ENCODE measurements at regions not wholly inside any gene's neighbourhood (a gene's known extent, or its start where the extent isn't known, plus 50 kb on each side); places are given as distances from the start of the nearest gene placed in this dataset.

- H3K4me1 ChIP-seq (ENCODE audit: low read depth, poor library complexity, severe bottlenecking): no peaks in the 10 kb centered on the region
- no peak overlapping the region for H3K4me2 ChIP-seq
- no peak overlapping the region for H3K9ac ChIP-seq
- no peaks in the 10 kb centered on the region for H3K27me3 ChIP-seq (ENCODE audit: insufficient read depth, low read depth)
- H2AFZ ChIP-seq (ENCODE audit: low read depth): no peak overlapping the region
- H3K27ac ChIP-seq: no peak overlapping the region
- no peaks in the 10 kb centered on the region for H4K20me1 ChIP-seq (ENCODE audit: insufficient read depth)
- no peak for TF ChIP-seq CTCF (conservative IDR thresholded peaks at IDR 0.05; ENCODE audit: low read depth, low read length)
- no peaks in the 10 kb centered on the region for H3K79me2 ChIP-seq (ENCODE audit: insufficient read depth, low read depth)
- H3K4me3 ChIP-seq (IDR thresholded peaks at IDR 0.05; ENCODE audit: insufficient read depth, low read depth, low read length): no peak overlapping the region
- H3K36me3 ChIP-seq (ENCODE audit: insufficient read depth): no peaks in the 10 kb centered on the region
Measured at GRCh38 chr3:31047673-31048072, 153.2 kb upstream of the GADL1 start.

DNA sequence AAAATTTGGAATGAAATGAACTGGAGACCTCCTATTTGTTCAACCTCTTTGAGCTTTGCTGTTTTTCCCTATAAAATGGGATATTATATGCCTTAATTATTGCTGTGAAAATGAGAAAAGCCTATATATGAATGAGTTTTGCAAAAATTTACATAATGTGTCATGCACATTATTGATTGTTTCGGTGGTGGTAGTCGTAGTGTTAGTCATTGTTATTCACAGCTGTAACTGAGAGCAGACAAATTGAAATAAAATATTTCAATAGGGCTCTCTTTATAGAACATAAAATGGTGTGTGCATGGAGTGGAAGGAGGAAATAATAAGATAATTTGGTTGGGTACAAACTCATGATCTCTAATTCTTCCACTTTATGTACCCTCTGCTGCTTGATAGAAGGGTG is 153.7 kb upstream of the GADL1 start:
- Histone ChIP-seq H3K4me2 (no peak overlapping the region), H3K27ac (no peak overlapping the region), H3K79me2 (ENCODE audit: insufficient read depth, low read depth) (no peaks in the 10 kb centered on the region), H3K9ac (no peak overlapping the region), H3K36me3 (ENCODE audit: insufficient read depth) (no peaks in the 10 kb centered on the region), H3K4me3 (IDR thresholded peaks at IDR 0.05; ENCODE audit: insufficient read depth, low read depth, low read length) (no peak overlapping the region), H4K20me1 (ENCODE audit: insufficient read depth) (no peaks in the 10 kb centered on the region), H3K4me1 (ENCODE audit: low read depth, poor library complexity, severe bottlenecking) (no peaks in the 10 kb centered on the region), H3K27me3 (ENCODE audit: insufficient read depth, low read depth) (no peaks in the 10 kb centered on the region), H2AFZ (ENCODE audit: low read depth) (no peak overlapping the region)
- no peak for TF ChIP-seq CTCF (conservative IDR thresholded peaks at IDR 0.05; ENCODE audit: low read depth, low read length)

GRCh38 chr3:31050296-31050695 is 155.8 kb upstream of the GADL1 start:
- no peak overlapping the region for H3K4me3 ChIP-seq (IDR thresholded peaks at IDR 0.05; ENCODE audit: insufficient read depth, low read depth, low read length)
- no peaks in the 10 kb centered on the region for H3K79me2 ChIP-seq (ENCODE audit: insufficient read depth, low read depth)
- no peaks in the 10 kb centered on the region for H3K4me1 ChIP-seq (ENCODE audit: low read depth, poor library complexity, severe bottlenecking)
- H3K9ac ChIP-seq: no peak overlapping the region
- H3K36me3 ChIP-seq (ENCODE audit: insufficient read depth): no peaks in the 10 kb centered on the region
- no peak overlapping the region for H3K27ac ChIP-seq
- H3K27me3 ChIP-seq (ENCODE audit: insufficient read depth, low read depth): no peaks in the 10 kb centered on the region
- no peaks in the 10 kb centered on the region for H4K20me1 ChIP-seq (ENCODE audit: insufficient read depth)
- no peak overlapping the region for H2AFZ ChIP-seq (ENCODE audit: low read depth)
- H3K4me2 ChIP-seq: no peak overlapping the region
- no peak for TF ChIP-seq CTCF (conservative IDR thresholded peaks at IDR 0.05; ENCODE audit: low read depth, low read length)

GRCh38 chr3:31051226-31051625 is 156.8 kb upstream of the GADL1 start:
- no peaks in the 10 kb centered on the region for H3K36me3 ChIP-seq (ENCODE audit: insufficient read depth)
- no peaks in the 10 kb centered on the region for H3K79me2 ChIP-seq (ENCODE audit: insufficient read depth, low read depth)
- no peak for TF ChIP-seq CTCF (conservative IDR thresholded peaks at IDR 0.05; ENCODE audit: low read depth, low read length)
- H3K4me1 ChIP-seq (ENCODE audit: low read depth, poor library complexity, severe bottlenecking): no peaks in the 10 kb centered on the region
- H2AFZ ChIP-seq (ENCODE audit: low read depth): no peak overlapping the region
- no peaks in the 10 kb centered on the region for H4K20me1 ChIP-seq (ENCODE audit: insufficient read depth)
- no peaks in the 10 kb centered on the region for H3K27me3 ChIP-seq (ENCODE audit: insufficient read depth, low read depth)
- H3K4me3 ChIP-seq (IDR thresholded peaks at IDR 0.05; ENCODE audit: insufficient read depth, low read depth, low read length): no peak overlapping the region
- H3K9ac ChIP-seq: no peak overlapping the region
- no peak overlapping the region for H3K4me2 ChIP-seq
- no peak overlapping the region for H3K27ac ChIP-seq

- Histone ChIP-seq H3K27ac (no peak overlapping the region), H3K9ac (no peak overlapping the region)
Measured at GRCh38 chr3:31053299-31053698, 158.8 kb upstream of the GADL1 start.

More at GRCh38 chr3:31053299-31053698, 158.8 kb upstream of the GADL1 start:
- no peaks in the 10 kb centered on the region for H3K79me2 ChIP-seq (ENCODE audit: insufficient read depth, low read depth)
- H3K4me1 ChIP-seq (ENCODE audit: low read depth, poor library complexity, severe bottlenecking): no peaks in the 10 kb centered on the region
- H3K4me3 ChIP-seq (IDR thresholded peaks at IDR 0.05; ENCODE audit: insufficient read depth, low read depth, low read length): no peak overlapping the region
- no peaks in the 10 kb centered on the region for H3K36me3 ChIP-seq (ENCODE audit: insufficient read depth)
- no peak overlapping the region for H2AFZ ChIP-seq (ENCODE audit: low read depth)
- no peaks in the 10 kb centered on the region for H3K27me3 ChIP-seq (ENCODE audit: insufficient read depth, low read depth)
- no peak for TF ChIP-seq CTCF (conservative IDR thresholded peaks at IDR 0.05; ENCODE audit: low read depth, low read length)
- H3K4me2 ChIP-seq: no peak overlapping the region
- no peaks in the 10 kb centered on the region for H4K20me1 ChIP-seq (ENCODE audit: insufficient read depth)
